ENCODE measurements at regions not wholly inside any gene's neighbourhood (a gene's known extent, or its start where the extent isn't known, plus 50 kb on each side); places are given as distances from the start of the nearest gene placed in this dataset.
"Not testable (repeated sequence)": the region's sequence is repeated elsewhere in the genome, so short reads cannot be mapped to it uniquely, and the experiment has no call there.

GRCh38 chr6:169093066-169093723 is 160.5 kb downstream of the THBS2 start:
- Histone ChIP-seq H3K27me3 (ENCODE audit: insufficient read depth) (no peaks in the 10 kb centered on the region), H3K9me3 (0 out of 2 replicates have a peak, but pooled peaks cover 3% of the 10 kb centered on the region), H3K4me2 (no peak overlapping the region), H3K4me3 (ENCODE audit: low read depth in 2 of 2, low read length in 1 of 2) (no peak overlapping the region), H3F3A (replicated peaks; ENCODE audit: insufficient read depth) (no peaks in the 10 kb centered on the region), H3K4me1 (ENCODE audit: control insufficient read depth in 1 of 2, insufficient read depth in 2 of 2, low read depth in 1 of 2, low read length in 1 of 2) (peaks cover 0 to 11% of the 10 kb centered on the region in 2 experiments; a peak in 1 of 4 replicates), H3K79me2 (ENCODE audit: insufficient read depth) (no peaks in the 10 kb centered on the region), H4K20me1 (ENCODE audit: insufficient read depth) (no peaks in the 10 kb centered on the region), H3K9ac (no peak overlapping the region), H2AFZ (ENCODE audit: low read depth) (no peak overlapping the region), H3K9me2 (no peaks in the 10 kb centered on the region), H3K36me3 (replicated peaks in 1 of 2; ENCODE audit: control insufficient read depth in 1 of 2, insufficient read depth in 2 of 2, low read length in 1 of 2) (no peaks in the 10 kb centered on the region), H3K27ac (ENCODE audit: low read depth in 2 of 2, low read length in 1 of 2) (no peak overlapping the region)
- POLR2A ChIA-PET, result no interaction called here
- CTCF ChIA-PET, result no interaction called here
- 40% methylated on average over 11 of the region's 11 CpGs for WGBS (ENCODE audit: low lambda C conversion rate)
- TF ChIP-seq ELF1 (IDR thresholded peaks at IDR 0.05), result no peak
- TF ChIP-seq, protein P1, sequence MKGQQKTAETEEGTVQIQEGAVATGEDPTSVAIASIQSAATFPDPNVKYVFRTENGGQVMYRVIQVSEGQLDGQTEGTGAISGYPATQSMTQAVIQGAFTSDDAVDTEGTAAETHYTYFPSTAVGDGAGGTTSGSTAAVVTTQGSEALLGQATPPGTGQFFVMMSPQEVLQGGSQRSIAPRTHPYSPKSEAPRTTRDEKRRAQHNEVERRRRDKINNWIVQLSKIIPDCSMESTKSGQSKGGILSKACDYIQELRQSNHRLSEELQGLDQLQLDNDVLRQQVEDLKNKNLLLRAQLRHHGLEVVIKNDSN (IDR thresholded peaks at IDR 0.05; ENCODE audit: borderline replicate concordance, low read depth), result no peak
- no peak for TF ChIP-seq MXI1 (IDR thresholded peaks at IDR 0.05; ENCODE audit: low read depth, low read length)
- TF ChIP-seq POLR2AphosphoS5 (IDR thresholded peaks at IDR 0.05; ENCODE audit: low read depth, low read length), result no peak
- no peak for DNase-seq

DNA sequence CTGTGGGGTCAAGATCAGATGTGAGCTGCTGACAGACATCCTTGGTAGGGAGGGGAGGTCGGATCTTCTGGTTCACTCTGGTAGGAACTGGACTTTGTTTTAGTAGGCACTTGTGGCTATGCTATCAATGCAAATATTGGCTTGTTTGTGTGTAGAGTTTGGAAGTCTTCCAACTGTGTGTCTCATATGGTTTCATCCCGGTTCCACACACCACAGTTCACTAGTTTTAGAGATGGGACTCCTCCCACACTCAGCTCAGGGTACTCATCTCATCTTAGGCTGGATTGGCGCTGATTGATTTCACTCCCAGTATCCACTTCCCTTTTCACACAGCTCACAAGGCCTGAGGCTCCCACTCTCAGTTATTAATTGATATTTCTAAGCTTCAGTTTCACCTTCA is 161.3 kb downstream of the THBS2 start:
- Histone ChIP-seq H3K36me3 (replicated peaks in 1 of 2; ENCODE audit: control insufficient read depth in 1 of 2, insufficient read depth in 2 of 2, low read length in 1 of 2) (no peaks in the 10 kb centered on the region), H3K9ac (no peak overlapping the region), H3K79me2 (ENCODE audit: insufficient read depth) (no peaks in the 10 kb centered on the region), H3K4me1 (ENCODE audit: control insufficient read depth in 1 of 2, insufficient read depth in 2 of 2, low read depth in 1 of 2, low read length in 1 of 2) (peaks cover 0 to 4% of the 10 kb centered on the region in 2 experiments; a peak in 1 of 4 replicates), H3K9me2 (no peaks in the 10 kb centered on the region), H4K20me1 (ENCODE audit: insufficient read depth) (no peaks in the 10 kb centered on the region), H3K27me3 (ENCODE audit: insufficient read depth) (no peaks in the 10 kb centered on the region), H2AFZ (ENCODE audit: low read depth) (no peak overlapping the region), H3K27ac (ENCODE audit: low read depth in 2 of 2, low read length in 1 of 2) (no peak overlapping the region), H3K4me2 (no peak overlapping the region), H3F3A (replicated peaks; ENCODE audit: insufficient read depth) (no peaks in the 10 kb centered on the region), H3K9me3 (0 out of 2 replicates have a peak, but pooled peaks cover 3% of the 10 kb centered on the region), H3K4me3 (ENCODE audit: low read depth in 2 of 2, low read length in 1 of 2) (no peak overlapping the region)
- ChIA-PET POLR2A (no interaction called here), CTCF (no interaction called here)
- DNase-seq, result no peak
- TF ChIP-seq RCOR1 (IDR thresholded peaks at IDR 0.05; ENCODE audit: low read length) (no peak), MEF2A (IDR thresholded peaks at IDR 0.05; ENCODE audit: borderline replicate concordance, low read depth) (no peak), USF2 (IDR thresholded peaks at IDR 0.05; ENCODE audit: borderline replicate concordance, low read depth, low read length) (no peak), POLR2AphosphoS5 (IDR thresholded peaks at IDR 0.05; ENCODE audit: low read depth, low read length) (no peak)
- 26% methylated on average over 3 of the region's 3 CpGs for WGBS (ENCODE audit: low lambda C conversion rate)

DNA sequence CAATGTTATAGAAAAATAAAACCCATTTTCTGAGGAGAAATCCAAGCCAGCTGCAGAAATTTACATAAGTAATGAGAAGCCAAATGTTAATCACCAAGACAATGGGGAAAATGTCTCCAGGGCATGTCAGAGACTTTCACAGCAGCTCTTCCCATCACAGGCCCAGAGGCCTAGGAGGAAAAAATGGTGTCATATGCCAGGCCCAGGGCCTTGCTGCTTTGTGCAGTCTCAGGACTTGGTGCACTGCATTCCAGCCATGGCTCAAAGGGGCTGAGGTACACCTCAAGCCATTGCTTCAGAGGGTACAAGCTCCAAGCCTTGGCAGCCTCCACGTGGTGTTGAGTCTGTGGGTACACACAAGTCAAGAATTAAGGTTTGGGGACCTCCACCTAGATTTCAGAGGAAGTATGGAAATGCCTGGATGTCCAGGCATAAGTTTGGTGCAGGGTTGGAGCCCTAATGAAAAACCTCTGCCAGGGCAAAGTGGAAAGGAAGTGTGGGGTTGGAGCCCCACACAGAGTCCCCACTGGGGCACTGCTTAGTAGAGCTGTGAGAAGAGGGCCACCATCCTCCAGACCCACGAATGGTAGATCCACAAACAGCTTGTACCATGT is 163.0 kb downstream of the THBS2 start:
- H3K9me2 ChIP-seq; H3K4me1 ChIP-seq (ENCODE audit: control insufficient read depth in 1 of 2, insufficient read depth in 2 of 2, low read depth in 1 of 2, low read length in 1 of 2); H3K27me3 ChIP-seq (ENCODE audit: insufficient read depth); H3F3A ChIP-seq (replicated peaks; ENCODE audit: insufficient read depth); POLR2A ChIA-PET; H3K27ac ChIP-seq (ENCODE audit: low read depth in 2 of 2, low read length in 1 of 2); H2AFZ ChIP-seq (ENCODE audit: low read depth); H3K4me3 ChIP-seq (ENCODE audit: low read depth in 2 of 2, low read length in 1 of 2); H3K4me2 ChIP-seq; H3K36me3 ChIP-seq (replicated peaks in 1 of 2; ENCODE audit: control insufficient read depth in 1 of 2, insufficient read depth in 2 of 2, low read length in 1 of 2); CTCF ChIA-PET; H3K9me3 ChIP-seq; H3K79me2 ChIP-seq (ENCODE audit: insufficient read depth); H4K20me1 ChIP-seq (ENCODE audit: insufficient read depth); DNase-seq; H3K9ac ChIP-seq: not testable (repeated sequence)
- WGBS (ENCODE audit: low lambda C conversion rate), result 0% methylated on average over 1 of the region's 2 CpGs
